NCI-H1694 treated with DMSO at 0.1 percent for 48 hours (cell line): ENCODE measurements at regions not wholly inside any gene's neighbourhood (a gene's known extent, or its start where the extent isn't known, plus 50 kb on each side); places are given as distances from the start of the nearest gene placed in this dataset.
A peak's percentile ranks its signal among the peaks of the same experiment; 100 is the strongest.
"Not testable (repeated sequence)": the region's sequence is repeated elsewhere in the genome, so short reads cannot be mapped to it uniquely, and the experiment has no call there.

Source experiments
- DNase-seq: peaks from one replicate; lab custom pipeline; 2025; lab: John Stamatoyannopoulos, UW

DNA sequence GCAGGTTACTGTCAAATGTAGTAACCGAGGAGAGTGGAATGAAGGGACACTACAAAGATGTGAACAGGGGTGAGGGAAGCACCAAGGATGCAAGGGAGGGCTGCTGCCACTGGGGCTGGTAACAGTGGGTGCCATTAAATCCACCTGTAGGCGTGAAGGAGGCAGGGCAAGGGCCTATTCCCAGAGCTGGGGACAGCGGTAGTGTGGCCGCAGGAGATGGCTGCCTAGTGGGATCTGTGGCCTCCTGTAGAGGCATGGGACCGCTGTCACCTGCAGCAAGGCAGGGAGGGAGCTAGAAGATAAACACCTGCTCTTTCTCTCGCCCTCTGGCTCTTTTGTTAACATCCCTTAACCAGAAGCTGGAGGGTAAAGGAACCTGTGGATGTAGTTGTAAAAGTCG is 80.5 kb upstream of the CNIH3 start:
- no peak for DNase-seq

- DNase-seq, result no peak
Measured at GRCh38 chr1:224539971-224540370, 76.1 kb upstream of the CNIH3 start.

- peak; percentile 56 for DNase-seq
Measured at GRCh38 chr1:224540535-224540934, 75.6 kb upstream of the CNIH3 start.

- no peak for DNase-seq
Measured at GRCh38 chr1:224541072-224541790, 74.9 kb upstream of the CNIH3 start.

- no peak for DNase-seq
Measured at GRCh38 chr1:224541901-224542630, 74.1 kb upstream of the CNIH3 start.

GRCh38 chr1:224542783-224543440 is 73.2 kb upstream of the CNIH3 start:
- no peak for DNase-seq

DNA sequence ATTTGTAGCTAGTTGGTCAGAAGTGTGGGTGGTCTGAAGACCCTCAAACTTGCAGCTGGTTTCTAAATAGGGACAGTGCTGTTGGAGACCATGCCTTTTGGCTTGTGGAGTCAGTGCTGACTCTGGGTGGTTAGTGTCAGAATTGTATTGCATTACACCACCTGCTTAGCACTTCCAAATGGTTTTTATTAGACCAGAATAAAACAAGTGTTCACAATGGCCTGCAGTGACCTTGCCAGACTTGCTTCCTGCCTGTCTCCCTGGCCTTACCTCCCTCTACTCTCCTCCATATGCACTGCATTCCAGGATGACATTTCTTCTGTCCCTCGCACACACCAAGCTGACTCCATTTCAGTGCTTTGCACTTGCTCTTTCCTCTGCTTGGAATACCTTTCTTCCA is 72.7 kb upstream of the CNIH3 start:
- DNase-seq, result no peak

- DNase-seq, result no peak
Measured at GRCh38 chr1:224544346-224545110, 71.6 kb upstream of the CNIH3 start.

DNA sequence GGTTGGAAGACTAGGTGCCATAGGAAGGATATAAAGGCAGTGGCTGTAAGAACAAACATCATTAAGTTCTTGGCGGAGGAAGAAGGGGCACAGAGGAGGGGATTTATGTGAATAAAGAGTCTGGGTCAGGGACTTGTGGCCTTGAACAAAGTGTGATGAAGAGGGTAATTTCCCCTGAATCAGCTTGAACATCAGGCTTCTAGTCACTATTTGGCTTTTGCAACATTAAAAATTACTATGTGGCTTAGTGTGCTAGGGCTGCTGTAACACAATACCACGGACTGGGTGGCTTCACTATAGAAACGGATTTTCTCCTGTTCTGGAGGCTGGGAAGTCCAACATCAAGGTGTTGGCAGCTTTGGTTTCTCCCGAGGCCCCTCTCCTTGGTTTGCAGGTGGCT is 70.5 kb upstream of the CNIH3 start:
- no peak for DNase-seq

- DNase-seq, result no peak
Measured at GRCh38 chr1:224548676-224549075, 67.4 kb upstream of the CNIH3 start.

DNA sequence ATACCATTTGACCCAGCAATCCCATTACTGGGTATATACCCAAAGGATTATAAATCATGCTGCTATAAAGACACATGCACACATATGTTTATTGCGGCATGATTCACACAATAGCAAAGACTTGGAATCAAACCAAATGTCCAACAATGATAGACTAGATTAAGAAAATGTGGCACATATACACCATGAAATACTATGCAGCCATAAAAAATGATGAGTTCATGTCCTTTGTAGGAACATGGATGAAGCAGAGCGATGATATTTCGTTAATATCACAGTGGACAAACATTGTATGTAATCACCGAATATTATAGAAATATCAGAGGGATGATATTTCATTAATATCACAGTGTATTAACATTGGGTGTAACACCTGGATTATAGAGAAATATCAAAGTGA is 64.9 kb upstream of the CNIH3 start:
- DNase-seq, result not testable (repeated sequence)

DNA sequence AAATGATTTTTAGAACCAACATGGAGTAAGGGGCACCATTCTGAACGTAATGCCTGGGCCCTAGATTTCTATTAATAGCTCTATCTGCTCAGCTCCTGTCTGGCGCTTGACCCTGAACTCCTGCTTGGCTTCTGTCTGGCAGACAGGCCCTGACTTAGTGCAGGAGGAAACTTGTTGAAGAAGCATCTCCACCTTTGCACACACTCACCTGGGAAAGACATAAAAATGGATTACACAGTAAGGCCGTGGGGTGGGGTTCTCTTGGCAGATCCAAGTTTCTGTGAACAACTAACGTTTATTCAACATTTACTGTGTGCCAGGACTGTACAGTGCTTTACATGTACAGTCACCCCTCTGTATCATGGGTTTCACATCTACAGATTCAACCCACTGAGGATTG is 62.1 kb upstream of the CNIH3 start:
- no peak for DNase-seq

- no peak for DNase-seq
Measured at GRCh38 chr1:224554620-224555259, 61.4 kb upstream of the CNIH3 start.

GRCh38 chr1:224558904-224559303 is 57.2 kb upstream of the CNIH3 start:
- DNase-seq, result no peak

GRCh38 chr1:224559981-224560728 is 56.0 kb upstream of the CNIH3 start:
- DNase-seq, result no peak

- not testable (repeated sequence) for DNase-seq
Measured at GRCh38 chr1:224562881-224563280, 53.2 kb upstream of the CNIH3 start.

GRCh38 chr1:224563666-224564065 is 52.5 kb upstream of the CNIH3 start:
- peak; percentile 81 for DNase-seq

- DNase-seq, result peak; percentile 87
Measured at GRCh38 chr1:224564454-224565084, 51.5 kb upstream of the CNIH3 start.

GRCh38 chr1:224565186-224565585 is 50.9 kb upstream of the CNIH3 start:
- DNase-seq, result peak; percentile 49

- no peak for DNase-seq
Measured at GRCh38 chr1:224565611-224566406, 50.3 kb upstream of the CNIH3 start.
